ENCODE measurements at regions not wholly inside any gene's neighbourhood (a gene's known extent, or its start where the extent isn't known, plus 50 kb on each side); places are given as distances from the start of the nearest gene placed in this dataset.

- TF ChIP-seq YBX1 (IDR thresholded peaks at IDR 0.05) (no peak), ESRRA (IDR thresholded peaks at IDR 0.05; ENCODE audit: low read length) (no peak), ZNF274 (IDR thresholded peaks at IDR 0.05; ENCODE audit: insufficient read depth, insufficient read length) (no peak), EZH2 (IDR thresholded peaks at IDR 0.05; ENCODE audit: borderline replicate concordance, control insufficient read depth, low read depth, low read length) (no peak), CTCF (IDR thresholded peaks at IDR 0.05 in 2 of 3, conservative IDR thresholded peaks at IDR 0.05 in 1 of 3; ENCODE audit: control insufficient read depth in 2 of 3, extremely low read depth in 1 of 3, insufficient read depth in 1 of 3, low read depth in 3 of 3, low read length in 3 of 3) (no peak), USF2 (IDR thresholded peaks at IDR 0.05; ENCODE audit: borderline replicate concordance, low read depth, low read length) (no peak), REST (IDR thresholded peaks at IDR 0.05; ENCODE audit: low read depth, low read length) (no peak), HCFC1 (IDR thresholded peaks at IDR 0.05; ENCODE audit: low read length) (no peak), NBN (IDR thresholded peaks at IDR 0.05) (no peak), TCF12 (IDR thresholded peaks at IDR 0.05; ENCODE audit: low read depth, low read length) (no peak), HDAC2 (IDR thresholded peaks at IDR 0.05) (no peak), MEF2A (IDR thresholded peaks at IDR 0.05; ENCODE audit: insufficient read depth, low read depth, low read length) (no peak), CHD2 (IDR thresholded peaks at IDR 0.05; ENCODE audit: borderline replicate concordance, low read depth, low read length) (no peak), POLR2AphosphoS5 (IDR thresholded peaks at IDR 0.05; ENCODE audit: low read length) (no peak)
These were observed 288.6 kb upstream of the C9orf72 start for GRCh38 chr9:27861887-27862286.
